ENCODE measurements at regions not wholly inside any gene's neighbourhood (a gene's known extent, or its start where the extent isn't known, plus 50 kb on each side); places are given as distances from the start of the nearest gene placed in this dataset.
"Not testable (repeated sequence)": the region's sequence is repeated elsewhere in the genome, so short reads cannot be mapped to it uniquely, and the experiment has no call there.

DNA sequence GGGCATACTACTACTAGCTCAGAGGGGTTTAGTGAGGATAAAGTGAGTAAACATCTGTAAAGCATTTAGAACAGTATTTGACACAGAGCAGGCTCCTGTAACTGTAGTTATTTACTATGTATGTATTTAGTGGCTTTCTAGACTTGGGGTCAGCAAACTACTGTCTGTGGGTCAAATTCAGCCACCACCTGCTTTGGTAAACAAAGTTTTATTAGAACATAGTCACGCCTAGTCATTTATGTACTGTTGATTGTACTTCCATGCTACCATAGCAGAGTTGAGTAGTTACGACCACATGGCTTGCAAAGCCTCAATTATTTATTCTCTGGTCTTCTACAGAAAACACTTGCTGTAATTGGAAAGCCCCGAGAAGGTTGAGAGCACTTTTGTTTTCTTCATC lies 248.5 kb upstream of the PLPP4 start:
- no peak for DNase-seq

DNA sequence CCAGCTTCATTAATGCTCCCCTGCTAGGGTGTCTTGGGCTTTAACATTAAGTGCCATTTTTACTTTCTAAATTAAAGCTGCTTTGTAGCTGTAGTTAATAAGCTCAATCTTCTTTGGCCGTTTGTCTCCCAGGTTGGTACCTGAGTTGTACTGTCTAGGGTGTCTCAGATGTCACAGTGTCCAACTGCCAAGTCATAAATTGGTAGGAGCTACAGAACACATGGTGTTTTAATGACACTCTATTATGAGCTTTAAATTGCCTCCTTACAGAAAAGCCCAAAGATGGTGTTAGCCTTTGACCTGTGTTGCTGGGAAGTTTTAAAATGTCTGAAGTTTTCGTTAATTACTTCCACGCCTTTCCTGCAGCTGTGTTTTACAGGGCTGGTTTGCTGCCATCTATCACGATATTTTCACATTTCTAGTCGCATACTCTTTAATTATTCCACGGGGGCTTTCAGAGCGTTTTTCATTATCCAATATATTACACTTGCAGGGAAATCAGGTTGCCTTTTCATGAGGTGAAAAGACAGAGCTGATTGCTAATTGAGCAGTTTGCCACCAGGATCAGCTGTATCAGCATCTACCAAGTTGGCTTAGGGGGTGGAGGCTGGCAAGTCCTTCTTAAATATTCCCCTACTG lies 247.8 kb upstream of the PLPP4 start:
- no peak for DNase-seq

DNA sequence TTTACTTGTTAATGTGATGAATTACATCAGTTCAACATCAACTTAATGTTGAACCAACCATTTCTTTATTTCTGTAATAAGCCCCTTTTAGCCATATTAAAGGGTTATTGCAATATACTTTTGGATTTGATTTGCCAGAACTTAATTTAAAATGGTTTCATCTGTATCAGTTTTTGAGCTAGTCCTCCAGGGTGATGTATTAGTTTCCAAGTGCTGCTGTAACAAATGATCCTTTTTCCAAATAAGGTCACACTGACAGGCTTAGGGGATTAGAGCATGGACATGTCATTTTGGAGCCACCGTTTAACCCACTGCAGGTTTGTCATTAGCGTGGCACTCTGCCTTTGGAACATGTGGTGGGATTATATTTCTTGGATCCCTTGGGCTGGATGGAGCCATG lies 244.8 kb upstream of the PLPP4 start:
- DNase-seq = no peak

DNA sequence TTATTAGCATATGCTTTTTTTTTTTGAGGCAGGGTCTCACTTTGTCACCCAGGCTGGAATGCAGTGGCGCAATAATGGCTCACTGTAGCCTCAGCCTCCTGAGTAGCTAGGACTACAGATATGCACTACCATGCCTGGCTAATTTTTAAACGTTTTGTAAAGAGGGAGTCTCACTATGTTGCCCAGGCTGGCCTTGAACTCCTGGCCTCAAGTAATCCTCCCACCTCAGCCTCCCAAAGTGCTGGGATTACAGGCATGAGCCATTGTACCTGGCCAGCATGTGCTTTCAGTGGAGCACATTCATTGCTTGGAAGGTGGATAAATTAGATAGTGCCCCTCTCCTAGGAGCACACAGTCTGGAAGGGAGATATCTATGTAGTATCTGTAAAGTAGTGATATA lies 243.7 kb upstream of the PLPP4 start:
- DNase-seq = not testable (repeated sequence)

DNA sequence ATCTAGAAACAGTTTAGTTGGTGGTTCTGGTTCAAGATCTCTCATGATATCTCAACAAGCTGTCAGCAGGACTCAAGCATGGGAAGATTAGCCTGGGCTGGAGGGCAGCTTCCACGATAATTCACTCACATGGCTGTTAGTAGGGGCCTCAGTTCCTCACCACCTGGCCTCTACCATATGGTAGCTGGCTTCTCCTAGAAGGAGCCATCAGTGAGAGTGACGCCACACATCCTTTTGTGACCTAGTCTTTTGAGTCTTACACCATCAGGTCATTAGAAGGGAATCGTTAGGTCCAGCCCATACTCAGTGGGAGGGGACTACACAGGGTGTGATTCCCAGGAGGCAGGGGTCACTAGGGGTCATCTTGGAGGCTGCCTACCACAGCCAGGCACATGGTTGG lies 239.3 kb upstream of the PLPP4 start:
- DNase-seq = no peak

DNA sequence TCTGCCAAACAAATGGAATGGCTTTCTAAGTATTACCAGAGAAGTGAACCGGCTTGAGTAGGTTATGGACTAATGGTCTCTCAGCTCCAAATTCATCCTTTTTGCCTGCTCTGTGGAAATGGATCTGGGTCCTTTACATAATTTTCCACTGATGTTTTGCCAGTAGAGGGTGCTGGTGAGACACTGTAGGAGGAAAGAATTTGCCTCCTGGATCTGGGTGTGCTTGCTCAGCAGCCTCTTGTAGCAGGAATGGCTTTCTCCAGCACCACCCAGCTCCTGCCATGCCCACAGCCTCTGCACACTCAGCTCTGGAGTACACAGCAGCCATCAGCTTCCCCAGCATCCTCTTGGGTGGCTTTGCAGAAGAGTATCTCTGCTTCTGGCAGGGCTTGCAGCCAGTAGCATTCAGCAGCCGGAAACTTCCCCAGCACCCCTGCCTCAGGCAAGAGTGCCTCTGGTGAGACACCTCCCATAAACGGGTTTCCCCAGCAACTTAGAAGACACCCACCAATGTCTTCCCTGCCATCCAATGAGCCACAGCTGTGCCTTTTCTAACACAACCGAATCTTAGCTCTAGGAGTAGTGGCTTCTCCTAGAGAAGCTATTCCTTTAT lies 235.0 kb upstream of the PLPP4 start:
- DNase-seq = no peak

DNA sequence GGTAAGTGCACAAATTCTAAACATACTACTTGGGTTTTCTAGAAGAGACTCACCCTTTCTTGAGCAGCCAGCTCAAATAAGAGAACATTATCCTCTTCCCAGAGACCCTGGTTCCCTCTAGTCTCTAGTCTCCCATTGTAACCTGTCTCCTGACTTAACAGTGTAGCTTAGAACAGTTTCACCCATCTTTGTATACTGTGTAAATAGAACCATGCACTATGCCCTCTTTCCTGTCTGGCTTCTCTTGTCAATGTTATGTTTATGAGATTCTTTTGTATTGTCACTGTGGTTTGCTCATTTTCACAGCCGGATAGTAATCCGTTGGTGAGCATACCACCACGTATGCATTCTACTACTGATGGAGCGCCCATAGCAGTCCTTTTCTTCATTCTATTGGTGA lies 227.4 kb upstream of the PLPP4 start:
- no peak for DNase-seq

DNA sequence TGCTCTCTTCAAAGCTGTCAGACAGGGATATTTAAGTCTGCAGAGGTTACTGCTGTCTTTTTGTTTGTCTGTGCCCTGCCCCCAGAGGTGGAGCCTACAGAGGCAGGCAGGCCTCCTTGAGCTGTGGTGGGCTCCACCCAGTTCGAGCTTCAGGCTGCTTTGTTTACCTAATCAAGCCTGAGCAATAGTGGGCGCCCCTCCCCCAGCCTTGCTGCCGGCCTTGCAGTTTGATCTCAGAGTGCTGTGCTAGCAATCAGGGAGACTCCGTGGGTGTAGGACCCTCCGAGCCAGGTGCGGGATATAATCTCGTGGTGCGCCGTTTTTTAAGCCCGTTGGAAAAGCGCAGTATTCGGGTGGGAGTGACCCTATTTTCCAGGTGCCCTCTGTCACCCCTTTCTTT lies 217.3 kb upstream of the PLPP4 start:
- DNase-seq = not testable (repeated sequence)

DNA sequence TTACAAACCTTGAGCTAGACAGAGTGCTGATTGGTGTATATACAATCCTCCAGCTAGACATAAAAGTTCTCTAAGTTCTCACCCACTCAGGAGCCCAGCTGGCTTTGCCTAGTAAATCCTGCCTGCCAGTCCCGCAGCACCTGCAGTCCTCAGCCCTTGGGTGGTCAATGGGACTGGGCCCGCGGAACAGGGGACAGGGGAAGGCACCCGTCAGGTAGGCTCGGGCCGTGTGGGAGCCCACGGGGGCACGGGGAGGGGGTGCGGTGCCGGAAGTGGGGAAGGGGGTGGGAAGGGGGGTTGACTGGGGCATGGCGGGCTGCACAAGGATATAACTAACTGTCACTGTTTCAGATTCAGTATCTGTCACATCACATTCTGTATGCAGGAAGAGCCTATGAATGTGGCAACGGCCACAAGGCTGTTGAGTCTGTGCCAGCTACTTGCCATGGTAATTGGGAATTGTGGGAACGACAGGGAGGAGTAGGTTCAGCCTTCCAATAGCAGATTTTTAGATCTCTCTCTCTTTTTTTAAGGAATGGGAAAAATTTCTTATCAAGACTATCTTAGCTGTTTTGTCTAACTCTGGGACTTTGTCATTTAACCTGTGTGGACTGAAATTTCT lies 205.1 kb upstream of the PLPP4 start:
- no peak for DNase-seq

DNA sequence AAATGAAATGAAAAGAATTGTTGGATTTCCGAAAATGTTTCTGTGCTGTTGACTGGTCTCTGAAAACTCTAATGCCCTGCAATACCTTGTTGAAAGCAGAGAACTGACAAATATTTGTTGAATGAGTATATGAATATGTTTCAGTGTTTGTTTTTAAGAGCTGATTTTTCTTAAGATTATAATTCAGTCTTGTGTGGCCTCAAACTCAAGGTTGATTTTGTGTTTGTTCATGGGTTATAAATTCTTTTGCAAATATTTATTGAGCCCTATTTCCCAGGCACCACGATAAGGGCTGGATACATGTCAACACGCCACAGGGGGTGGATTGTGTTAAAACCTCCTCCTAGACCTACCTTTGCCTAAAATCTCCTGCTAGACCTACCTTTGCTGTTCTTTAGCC lies 203.9 kb upstream of the PLPP4 start:
- DNase-seq = no peak

DNA sequence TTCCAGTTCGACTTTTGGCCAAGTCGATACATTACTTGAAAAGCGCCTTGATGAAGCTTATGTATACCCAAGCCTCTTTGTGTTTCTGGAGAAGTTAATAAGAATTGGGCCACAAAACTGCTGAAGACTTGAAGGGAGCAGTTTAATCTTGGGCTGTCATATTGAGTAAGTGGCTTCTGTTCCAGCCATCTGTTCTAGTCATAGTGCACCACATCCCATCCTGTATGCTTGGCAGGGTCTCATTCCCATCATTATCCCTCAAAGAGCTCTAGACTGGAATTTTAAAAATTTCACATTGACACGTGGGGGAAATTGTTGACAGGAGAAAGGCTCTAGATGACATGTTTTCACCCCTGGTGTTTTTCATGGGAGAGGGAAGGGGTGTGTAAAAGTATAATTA lies 196.6 kb upstream of the PLPP4 start:
- no peak for DNase-seq

DNA sequence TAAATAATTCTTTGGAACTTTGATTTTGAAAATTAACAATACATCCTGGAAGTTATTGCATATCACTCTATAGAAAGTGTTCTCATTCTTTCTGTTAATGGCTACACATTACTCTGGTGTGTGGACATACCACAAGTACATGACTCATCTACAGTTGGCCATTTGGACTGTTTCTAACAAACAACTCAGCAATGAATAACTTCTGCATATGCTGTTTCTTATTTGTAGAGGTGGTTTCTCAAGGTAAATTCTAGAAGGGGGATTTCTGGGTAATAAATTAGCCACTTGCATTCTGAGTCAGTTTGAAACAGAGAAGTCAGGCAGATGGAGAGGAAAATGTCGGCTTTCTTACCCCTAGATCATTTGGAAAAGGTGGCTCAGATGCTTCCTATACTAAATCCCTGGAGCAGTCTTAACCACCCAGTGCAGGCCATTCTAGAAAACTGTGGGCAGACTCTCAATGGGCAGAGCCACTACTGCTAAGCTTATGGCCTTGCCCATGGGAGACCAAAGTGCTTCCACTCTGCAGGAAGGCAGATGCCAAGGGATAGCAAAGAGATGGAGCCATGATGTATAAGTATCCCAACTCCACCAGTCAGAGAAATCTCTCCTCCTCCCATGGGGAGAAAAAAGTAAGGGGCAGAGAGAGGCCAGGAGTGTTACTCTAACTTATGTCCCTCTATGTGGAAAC lies 194.0 kb upstream of the PLPP4 start:
- no peak for DNase-seq

DNA sequence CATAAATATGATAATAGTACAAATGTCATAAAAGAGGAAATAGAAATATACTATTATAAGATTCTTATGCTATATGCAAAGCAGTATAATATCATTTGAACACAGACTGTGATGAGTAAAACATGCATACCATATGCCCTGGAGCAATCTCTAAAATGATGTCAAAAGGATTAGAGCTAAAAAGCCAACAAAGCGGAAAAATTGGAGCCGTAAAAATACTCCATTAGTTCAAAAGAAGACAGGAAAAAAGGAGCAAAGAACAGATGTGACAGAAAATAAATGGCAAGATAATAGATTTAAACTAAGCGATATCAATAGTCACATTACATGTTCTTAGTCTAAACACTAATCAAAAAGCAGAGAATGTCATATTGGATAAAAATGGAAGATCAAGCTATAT lies 191.0 kb upstream of the PLPP4 start:
- DNase-seq = no peak

DNA sequence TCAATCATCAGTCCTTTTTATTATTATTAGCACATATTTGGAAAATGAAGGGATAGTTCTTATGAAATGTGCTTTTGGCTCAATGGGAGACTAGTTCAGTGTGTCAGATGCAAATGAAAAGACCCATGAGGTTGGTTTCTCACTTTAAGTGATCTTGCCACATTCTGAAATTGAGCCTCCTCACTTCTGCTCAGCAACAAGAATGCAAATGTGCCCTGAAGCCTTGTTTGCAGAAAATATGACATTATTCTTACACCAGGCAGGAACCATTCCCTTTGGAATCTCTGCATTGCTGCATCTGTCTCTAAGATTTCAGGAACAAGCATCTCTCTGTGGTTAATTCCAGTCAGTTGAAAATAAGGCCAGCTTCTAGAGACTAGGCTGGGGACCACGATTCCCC lies 186.1 kb upstream of the PLPP4 start:
- no peak for DNase-seq

DNA sequence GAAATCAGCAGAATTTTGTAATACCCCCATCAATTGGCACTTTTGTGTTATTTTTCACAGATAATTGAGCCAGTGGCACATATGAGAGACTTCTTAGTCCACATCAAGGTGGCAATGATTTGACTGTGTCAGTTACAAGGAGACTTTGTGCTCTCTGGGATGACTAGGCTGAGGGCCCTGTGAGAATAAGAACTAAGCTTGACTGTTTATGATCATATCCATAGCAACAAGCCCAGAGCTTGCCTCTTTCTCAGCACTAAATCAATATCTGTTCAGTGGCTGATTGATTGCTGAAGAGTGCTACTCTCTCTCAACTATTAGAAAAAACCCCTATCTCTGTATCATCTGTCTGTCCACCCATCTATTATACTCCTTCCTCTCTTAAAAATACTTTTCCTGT lies 185.3 kb upstream of the PLPP4 start:
- DNase-seq = no peak

DNA sequence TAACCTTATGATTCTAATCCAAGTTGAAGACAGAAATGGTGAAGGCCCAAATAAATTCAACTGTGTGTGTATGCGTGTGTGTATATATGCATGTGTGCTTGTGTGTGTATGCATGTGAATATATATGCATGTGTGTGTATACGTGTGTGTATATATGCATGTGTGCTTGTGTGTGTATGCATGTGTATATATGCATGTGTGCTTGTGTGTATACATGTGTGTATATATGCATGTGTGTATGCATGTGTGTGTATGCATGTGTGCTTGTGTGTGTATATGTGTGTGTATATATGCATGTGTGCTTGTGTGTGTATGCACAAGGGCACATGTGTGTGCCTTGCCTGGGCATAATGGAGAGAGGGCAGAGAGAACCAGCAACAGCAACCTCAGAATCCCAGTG lies 184.7 kb upstream of the PLPP4 start:
- DNase-seq = no peak

DNA sequence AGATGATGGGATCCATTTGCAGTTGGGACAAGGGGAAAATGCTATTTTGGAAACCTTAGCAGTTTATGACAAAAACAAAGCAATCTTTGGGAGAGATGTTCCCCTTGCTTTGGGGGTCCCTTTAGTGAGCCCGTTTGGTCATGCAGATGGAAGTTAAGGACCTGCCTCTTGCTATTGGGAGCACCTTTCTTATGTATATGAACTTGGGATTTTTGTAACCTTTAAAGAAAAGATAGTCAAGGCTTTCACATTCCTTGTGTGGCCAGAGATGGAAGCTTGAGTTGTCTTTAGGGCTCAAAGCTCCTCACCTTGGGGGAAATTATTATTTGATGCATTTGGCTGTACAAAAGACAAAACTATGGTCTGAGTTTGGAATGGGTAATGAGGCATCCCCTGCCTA lies 179.0 kb upstream of the PLPP4 start:
- no peak for DNase-seq

DNA sequence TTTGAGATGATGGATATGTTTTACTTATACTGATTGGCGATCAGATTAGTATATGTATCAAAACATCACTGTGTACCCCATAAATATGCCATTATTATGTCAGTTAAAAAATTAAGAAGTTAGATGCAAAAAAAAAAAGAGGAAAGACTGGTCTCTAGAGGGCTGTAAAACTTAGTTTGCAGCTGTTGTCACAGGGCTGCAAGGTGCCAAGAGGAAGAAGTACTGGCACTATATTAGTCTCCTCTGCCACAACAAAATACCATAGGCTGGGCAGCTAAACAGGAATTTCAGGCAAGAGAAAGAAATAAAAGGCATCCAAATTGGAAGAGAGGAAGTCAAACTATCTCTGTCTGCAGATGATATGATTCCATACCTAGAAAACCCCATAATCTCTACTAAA lies 177.8 kb upstream of the PLPP4 start:
- no peak for DNase-seq

DNA sequence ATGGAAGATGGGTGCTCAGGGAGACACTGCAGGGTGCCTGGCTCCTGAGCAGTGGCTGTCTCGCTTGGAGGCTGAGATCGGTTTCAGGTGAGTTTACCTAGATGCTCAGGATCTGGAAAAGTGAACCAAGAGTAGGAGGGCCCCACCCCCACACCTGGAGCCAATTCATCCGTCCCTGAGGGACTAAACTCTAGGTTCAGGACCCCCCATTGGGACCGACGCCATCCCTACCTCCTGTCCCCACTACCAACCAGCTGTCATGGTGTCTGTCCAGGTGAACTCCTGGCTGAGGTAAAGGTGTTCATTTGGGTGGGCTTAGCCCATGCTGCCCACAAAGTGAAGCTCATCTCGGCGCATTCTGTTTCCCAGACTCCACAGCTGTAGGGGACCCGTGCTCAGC lies 174.6 kb upstream of the PLPP4 start:
- no peak for DNase-seq

DNA sequence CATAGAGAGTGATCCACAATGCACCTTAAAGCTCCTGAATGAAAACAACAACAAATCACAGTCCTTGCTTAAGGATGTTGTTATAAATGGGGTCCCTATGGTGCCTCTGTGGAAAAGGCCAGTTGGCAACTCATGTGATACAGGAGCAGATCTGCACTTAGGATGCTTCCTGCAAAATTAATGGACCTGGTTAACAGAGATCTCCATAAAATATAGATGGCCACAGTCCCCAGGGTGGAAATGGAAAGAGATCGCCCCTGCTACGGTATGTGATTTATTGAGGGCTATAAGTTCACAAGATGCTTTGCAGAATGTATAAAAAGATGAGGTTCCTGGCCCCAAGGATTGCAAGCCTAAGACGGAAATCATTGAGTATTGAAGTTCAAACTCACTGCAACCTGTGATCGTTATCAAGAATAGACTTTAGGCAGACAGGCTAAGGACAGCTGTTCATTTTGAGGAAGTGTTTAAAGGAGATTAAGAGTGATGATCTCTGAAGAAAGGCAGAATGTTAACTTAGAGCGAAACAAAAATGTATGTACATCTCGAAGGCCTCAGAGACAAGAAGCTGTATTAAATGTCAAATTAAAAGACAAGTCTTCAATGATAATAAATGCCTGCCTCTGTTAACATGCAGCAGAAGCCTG lies 174.1 kb upstream of the PLPP4 start:
- no peak for DNase-seq

DNA sequence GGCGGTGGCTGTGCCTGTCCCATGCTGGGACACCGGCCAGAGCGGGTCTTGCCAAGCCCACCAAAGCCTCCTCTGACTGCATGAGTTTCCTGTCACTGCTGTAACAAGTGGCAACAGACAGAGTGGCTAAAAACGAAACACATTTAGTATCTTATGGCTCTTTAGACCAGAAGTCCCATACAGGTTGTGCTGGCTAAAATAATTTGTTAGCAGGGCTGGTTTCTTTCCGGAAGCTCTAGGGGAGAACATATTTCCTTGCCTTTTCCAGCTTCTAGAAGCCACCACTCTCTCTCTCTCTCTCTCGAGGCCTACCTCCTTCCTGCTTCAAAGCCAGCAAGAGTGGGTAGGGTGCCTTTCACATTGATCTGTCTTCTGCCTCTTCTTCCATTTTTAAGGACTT lies 171.6 kb upstream of the PLPP4 start:
- DNase-seq = no peak

DNA sequence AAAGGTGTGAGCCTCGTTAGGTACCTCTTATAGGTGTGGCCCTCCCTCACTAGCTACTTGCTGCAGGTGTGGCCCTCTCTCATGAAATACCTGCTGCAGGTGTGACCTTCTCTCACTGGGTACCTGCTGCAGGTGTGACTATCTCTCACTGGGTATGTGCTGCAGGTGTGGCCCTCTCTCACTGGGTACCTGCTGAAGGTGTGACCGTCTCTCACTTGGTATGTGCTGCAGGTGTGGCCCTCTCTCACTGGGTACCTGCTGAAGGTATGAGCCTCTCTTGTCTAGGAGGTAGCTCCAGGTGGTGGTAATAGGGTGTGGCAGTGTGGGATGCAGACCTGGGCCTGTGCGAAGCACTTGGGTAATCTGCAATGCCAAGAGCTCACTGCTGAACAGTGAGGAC lies 170.7 kb upstream of the PLPP4 start:
- DNase-seq = no peak

DNA sequence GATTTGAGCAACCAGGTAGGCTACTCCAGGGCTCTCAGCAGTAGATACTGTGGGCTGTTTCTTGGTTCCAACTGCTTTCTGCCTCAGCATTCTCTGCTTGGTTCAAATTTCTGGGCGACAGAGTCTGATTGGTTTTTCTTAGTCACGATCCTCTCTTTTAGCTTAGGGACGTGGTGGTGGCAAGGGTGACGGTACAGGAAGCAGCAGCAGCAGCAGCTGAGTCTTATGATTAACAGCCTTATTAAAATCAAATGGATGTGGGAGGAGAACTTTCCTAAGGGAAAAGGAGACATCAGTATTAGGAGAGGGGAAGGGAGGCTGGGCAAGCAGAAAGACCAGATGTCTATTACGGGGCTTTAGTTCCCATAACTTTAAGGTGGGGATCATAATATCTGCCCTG lies 156.5 kb upstream of the PLPP4 start:
- no peak for DNase-seq

DNA sequence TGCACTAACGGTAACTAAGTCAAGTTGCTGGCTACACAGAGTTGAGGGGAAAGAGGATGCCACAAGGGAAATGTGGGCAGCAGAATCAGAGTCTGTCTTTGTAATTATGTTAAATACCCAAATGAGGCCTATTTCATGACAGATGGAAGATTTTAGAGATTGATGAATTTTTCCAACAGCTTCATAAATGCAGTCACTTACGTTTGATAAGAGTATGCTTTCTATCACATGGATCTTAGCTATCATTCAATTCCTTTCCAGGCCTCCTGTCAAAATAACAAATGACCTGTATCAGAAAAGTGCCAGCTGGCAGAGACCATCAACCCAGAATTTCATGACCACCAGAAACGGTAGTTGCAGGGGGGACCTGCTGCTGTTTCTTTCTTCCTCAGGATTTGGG lies 148.4 kb upstream of the PLPP4 start:
- DNase-seq = no peak

Data from NCI-H1436 treated with DMSO at 0.1 percent for 48 hours (cell line).